22Rv1 (cell line): ENCODE measurements at regions not wholly inside any gene's neighbourhood (a gene's known extent, or its start where the extent isn't known, plus 50 kb on each side); places are given as distances from the start of the nearest gene placed in this dataset.
"Not testable (repeated sequence)": the region's sequence is repeated elsewhere in the genome, so short reads cannot be mapped to it uniquely, and the experiment has no call there.

ENCODE experiments used
- CTCF ChIP-seq: fragments of 450-650 bp; IDR thresholded peaks from 2 replicates; pipeline ENCODE4 v1.5.1; 2017; ENCODE audit warnings: mild to moderate bottlenecking
- ZFX ChIP-seq: fragments of 450-650 bp; IDR thresholded peaks from 2 replicates; pipeline ENCODE4 v1.6.1; 2017; ENCODE audit warnings: antibody characterized with exemption, borderline replicate concordance

- TF ChIP-seq CTCF, ZFX: not testable (repeated sequence)
Measured at GRCh38 chr20:60790339-60790738, 461.7 kb upstream of the CDH4 start.
